ENCODE measurements at regions not wholly inside any gene's neighbourhood (a gene's known extent, or its start where the extent isn't known, plus 50 kb on each side); places are given as distances from the start of the nearest gene placed in this dataset.
"Not testable (repeated sequence)": the region's sequence is repeated elsewhere in the genome, so short reads cannot be mapped to it uniquely, and the experiment has no call there.

DNA sequence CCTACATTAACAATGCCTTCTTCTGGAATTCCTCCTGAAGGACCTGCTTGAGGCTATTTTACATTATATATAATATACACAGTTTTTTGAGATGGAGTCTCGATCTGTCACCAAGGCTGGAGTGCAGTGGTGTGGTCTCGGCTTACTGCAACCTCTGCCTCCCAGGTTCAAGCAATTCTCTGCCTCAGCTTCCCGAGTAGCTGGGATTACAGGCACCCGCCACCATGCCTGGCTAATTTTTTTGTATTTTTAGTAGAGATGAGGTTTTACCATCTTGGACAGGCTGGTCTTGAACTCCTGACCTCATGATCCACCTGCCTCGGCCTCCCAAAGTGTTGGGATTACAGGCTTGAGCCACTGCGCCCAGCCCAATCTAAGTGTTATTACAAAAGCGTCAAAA lies 71.9 kb upstream of the PRR23C start:
- not testable (repeated sequence) for DNase-seq

DNA sequence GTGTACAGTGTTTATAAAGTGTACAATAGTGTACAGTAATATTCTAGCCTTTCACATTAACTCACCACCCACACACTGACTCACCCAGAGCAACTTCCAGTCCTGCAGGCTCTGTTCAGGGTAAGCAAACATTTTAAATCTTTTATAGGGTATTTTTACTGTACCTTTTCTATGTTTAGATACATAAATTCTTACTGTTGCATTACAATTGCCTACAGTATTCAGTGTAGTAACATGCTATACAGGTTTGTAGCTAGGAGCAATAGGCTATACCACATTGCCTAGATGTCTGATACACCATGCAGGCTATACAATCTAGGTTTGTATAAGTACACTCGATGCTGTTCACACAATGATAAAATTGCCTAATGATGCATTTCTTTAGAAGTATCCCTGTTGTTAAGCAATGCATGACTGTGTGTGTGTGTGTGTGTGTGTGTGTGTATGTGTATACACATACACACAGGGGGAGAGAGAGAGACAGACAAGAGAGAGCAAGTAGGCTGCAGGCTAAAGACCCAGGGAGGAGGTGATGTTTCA lies 72.5 kb upstream of the PRR23C start:
- DNase-seq: peak; percentile 16

DNA sequence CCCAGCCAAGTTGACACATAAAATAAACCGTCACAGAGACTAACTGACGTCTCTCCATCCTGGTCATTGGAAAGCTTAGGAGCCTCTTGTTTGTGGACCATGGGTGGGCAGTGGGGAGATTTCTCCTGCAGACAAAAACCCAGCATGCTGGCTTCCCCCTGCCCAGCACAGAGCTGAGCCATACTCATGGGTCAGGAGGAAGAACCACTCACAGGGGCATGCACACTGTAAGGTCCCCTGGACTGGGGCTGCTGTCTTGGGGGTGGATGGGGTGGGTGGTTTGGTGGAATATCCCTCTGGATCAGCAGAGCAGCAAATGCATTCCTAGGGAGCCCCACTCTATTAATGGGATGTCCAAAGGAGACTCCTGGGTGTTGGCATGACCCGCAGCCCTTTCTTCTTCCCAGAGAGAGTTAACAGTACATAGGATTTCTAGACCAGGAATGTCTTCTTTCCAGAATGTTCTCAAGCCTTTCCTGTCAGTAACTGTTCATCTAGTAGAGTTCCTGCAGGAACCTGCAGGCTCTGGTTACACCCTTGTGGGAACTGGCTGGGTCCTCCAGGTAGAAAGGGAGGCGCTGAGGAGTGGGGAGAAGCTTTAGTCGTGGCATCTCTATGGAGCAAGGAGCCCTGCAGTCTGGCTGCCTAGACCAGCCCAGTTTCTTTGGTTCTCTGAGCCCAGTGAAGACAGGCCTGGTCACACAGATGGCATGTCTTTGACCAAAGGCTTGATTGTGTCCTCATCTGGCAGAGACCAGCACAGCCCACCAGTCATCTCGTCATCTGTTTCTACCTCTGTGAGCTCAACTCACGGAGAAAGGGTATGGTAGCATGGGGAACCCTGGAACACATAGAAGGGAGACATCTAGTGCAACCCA lies 73.4 kb upstream of the PRR23C start:
- no peak for DNase-seq

DNA sequence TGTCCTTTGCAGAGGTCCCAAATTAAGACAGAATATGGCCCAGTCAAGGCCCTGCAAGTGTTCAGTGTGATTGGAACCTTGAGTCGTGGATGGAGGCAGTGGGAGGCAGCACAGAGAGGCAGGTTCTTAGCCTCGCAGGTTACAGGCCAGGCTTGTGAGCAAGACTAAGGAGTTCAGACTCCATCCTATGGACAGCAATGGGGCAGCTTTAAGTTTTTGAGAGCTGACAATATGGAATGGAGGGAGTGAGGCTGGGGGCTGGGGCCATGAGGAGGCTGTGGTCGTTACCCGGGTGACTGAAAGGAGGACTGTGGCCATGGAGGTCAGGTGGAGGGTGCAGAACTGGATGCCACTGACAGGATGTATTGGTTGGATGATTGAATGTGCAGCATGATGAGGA lies 74.1 kb upstream of the PRR23C start:
- no peak for DNase-seq

DNA sequence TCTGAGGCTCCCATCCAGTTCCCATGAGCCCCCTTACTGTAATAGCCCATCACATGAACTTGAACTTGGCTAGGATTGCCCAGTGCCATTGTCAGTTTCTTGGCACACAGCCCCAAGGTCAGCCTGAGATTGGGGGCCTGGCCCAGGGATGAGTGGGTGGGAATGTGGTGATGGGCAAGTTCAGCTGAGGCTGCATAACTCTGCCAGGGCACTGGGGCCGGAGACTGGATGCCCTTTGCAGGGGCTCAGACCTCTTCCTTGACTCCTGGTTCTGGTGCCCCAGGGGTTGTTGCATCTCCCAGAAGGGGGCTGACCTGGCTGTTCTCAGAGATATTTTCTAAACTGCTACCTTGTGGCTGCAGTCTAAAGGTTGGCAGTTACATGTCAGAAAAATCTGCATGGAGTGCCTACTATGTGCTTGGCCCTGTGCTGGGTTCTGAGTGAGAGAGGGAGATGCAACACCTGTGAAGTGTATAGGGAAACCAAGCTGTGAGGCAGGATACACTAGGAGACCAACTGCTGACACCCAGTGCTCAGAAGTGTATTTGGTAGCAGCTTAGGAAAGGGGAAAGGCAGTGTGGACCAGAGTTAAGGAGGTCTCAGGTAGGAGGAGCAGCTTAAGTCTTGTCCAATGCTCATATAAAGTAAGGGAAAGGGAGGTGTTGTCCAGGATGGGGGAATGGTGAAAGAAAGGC lies 74.8 kb upstream of the PRR23C start:
- DNase-seq: no peak

DNA sequence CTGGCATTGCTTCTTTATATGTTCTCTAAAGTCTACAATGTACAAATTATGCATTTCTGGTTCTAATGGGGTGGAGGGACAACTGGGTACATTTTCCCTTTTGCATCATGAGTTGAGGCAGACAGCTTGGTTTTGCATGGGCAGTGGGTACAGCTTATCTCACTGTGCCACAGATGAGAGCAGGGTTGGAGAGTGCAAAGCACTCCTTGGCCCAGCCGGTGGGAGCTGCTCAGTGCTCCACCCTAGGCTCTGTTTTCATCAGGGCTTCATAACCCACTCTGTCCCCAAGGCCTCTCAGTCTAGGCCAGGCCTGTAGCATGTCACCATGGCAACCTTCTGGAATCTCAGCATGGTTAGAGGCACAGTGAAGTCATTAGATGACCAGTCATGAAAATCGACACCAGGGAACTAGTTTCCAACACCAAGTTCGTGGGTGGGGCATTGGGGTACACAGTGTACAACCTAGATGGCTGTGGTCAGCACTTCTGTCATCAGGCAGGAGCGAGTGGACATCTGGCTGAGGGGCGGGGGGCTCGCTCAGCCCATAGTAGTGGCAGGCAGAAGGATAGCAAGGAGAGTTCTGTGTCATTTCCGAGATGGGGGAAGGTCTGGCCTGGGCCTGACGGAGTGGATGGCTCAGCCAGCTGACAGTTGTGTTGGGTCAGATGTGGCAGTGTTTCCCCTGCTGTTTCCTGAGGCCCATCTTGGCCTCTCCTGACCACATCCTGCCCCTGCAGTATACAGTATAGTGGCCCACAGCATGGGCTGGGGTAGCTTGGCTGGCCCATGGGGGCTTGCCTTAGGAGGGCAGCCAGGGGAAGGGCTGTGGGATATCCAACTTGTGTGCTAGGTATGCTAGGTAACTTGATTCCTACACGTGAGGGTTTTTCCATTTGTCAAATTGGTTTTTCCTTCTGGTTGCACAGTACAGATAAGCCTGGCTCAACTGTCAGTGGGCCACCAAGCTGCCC lies 75.7 kb upstream of the PRR23C start:
- DNase-seq: no peak

DNA sequence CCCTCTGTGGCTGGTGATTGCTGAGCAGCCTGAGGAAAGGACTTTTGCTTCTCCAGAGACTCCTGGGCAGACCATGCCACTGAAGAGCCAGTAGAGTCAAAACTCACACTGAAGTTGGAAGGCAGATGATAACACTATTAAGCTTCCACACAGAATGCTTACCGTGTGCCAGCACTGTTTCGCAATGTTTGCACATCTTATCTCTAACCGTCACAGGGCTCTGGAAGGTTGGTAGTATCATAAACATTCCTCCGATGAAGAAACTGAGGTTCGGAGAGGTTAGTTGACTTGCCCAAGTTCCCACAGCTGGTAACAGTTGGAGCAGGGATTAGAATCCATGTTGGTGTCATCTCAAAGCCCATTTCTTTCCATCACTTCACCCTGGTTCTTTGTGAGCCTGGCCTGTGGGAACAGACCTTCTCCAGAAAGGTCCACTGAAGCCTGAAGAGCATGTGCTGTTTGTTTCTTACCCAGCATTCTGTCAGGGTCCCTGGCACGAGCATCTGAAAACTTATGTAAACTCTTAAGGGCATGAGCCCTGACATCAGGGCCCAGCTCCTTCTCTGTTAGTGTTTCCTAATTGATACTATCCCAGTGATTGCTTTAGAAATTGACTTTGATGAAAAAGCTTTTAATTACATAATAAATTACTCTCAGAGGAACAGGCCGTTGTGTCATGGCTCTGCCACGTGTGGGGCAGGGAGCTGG lies 77.0 kb upstream of the PRR23C start:
- no peak for DNase-seq

DNA sequence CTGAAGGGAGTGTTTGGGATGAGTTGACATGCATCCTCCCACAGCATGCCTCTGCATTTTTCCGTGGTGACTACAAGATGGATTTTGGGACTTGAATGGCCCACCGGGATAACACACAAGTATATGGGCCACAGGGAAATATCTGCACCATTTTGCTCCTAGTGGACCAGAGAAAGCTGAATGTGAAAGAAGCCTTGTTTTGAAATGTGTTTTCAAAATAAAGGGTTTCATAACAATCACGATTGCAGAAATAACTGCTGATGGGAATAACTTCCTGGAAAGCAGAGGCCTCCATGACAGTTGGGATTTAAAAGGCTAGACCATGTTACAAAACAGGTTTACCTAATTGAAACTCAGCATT lies 77.5 kb upstream of the PRR23C start:
- DNase-seq: no peak

DNA sequence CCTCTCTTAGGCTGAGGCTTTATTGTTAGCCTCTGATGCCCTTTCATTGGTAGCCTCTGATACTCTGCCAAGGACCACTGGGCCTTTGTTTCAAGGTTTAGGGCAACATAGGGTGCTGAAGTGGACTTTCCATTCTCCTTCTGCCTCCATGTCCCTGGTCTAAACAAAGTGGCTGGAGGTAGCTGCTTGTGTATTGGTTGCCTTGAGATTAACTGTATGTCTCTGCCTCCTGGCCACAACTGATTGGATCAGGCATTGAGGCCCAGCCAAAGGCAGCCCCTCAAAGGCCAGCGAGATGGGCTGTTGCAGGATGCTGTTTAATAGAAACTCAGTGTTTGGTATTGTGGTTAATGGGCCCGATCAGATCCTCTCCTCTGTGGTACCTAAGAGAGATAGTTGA lies 77.9 kb upstream of the PRR23C start:
- no peak for DNase-seq

DNA sequence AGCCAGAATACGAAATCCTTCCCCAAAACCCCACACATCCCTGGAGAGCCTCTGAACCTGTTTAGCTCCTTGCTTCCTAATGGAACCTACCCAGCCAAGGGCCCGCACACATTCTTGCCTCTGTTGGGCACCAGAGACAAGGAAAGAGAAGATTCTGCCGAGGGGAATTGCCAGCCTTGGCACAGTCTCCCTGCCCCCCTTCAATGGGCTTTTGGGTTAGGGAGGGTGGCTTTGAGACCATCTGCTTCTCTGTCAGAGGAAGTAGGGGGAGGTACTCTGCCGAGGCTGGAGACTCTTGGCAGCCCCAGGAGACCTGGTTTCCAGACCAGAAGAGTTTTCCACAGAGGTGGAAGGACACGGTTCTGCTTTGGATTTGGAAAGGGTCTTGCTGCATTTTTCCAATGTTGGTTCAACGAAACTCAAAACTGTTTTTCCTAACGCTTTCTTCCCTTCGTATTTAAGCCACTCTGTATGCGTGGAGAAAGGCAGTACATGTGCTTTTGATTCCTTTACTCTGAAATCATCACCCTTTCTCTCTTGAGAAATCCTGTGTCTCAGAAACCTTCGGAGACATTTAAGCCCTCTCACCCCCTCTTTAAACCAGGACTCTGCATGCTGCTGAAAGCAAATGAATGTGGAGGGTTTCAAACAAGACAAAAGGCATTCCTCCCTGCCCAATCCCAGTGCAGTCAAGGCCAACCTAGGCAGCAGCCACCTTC lies 78.8 kb upstream of the PRR23C start:
- no peak for DNase-seq

DNA sequence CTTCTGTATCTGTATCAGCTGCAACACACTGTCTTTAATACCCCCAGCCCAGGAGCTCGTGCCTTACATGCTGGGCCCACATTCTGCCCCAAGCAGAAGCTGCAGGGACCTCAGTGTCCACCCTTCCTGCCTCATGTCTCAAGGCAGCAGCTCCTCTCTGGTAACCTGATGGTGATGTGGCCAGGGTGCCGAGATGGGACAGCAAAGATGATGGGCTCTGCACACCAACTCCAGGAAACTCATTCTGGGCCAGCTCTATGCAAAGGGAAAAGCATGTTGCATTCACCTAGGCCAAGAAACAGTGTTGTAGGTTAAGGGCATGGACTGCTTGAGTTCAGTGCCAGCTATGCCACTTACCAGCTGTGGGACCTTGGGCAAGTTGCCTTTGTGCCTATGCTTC lies 79.5 kb upstream of the PRR23C start:
- no peak for DNase-seq

DNA sequence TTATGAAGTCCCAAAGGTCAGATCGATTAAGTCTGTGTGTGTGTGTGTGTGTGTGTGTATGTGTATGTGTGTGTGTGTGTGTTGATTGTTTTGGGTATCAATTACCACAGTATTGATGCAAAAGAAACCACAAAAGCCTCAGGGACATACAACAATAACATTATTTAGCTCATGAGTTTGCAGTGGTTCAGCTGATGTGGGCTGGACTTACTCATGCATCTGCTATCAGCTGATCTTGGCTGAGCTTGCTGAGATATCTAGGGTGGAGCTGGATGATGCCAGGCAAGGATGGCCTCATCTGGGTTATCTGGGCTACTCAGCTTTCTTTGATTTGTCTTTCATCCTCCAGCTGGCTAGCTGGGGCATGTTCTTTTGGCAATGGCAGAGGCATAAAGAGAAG lies 82.4 kb upstream of the PRR23C start:
- no peak for DNase-seq

DNA sequence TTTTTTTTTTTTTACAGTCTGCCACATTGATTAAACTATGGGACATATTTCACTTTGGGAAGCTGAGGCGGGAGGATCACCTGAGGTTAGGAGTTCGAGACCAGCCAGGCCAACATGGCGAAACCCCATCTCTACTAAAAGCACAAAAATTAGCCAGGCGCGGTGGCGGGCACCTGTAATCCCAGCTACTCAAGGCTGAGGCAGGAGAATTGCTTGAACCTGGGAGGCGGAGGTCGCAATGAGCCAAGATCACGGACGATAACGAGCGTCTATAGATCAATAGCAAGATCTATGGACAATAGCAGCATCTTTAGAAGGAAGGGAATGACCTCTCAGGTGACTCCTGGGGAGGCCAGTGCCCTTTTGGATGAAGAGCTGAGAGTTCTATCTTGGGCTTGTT lies 82.9 kb upstream of the PRR23C start:
- DNase-seq: not testable (repeated sequence)

DNA sequence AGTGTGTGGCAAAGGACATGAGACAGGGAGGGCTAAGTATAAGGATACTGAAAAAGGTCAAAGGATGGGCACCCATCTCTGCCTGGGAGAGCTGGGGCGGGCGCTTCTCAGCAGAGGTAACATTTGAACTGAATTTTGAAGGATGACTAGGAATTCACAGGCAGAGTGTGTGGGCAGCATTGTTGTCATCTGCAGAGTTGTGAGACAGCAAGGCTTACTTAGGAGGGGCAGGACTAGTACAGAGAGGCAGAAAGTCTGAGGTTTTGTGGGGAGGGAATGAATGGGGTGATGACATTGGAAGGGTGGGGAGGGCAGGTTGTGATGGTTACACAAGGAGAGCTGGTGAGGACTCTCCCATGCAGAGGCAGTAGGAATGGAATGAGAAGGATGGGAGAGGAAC lies 84.1 kb upstream of the PRR23C start:
- no peak for DNase-seq

DNA sequence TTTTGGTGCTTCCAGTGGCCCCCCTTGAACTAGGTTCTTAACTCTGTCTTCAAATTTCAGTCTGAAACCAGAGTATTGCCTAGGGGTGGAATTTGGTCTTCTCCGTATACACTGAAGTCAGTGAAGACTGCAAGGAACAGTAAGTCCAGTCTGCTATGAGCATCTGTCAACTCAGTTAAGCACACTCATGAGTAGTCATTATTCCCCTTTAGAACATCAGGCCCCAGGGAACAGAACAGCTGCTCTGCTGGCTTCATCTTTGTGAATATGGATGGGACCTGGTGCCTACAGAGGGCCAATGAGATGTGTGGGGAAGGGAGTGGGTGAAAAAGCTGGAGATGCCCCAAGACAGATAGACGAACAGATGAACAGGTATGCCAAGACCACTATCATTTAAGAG lies 85.2 kb upstream of the PRR23C start:
- no peak for DNase-seq

DNA sequence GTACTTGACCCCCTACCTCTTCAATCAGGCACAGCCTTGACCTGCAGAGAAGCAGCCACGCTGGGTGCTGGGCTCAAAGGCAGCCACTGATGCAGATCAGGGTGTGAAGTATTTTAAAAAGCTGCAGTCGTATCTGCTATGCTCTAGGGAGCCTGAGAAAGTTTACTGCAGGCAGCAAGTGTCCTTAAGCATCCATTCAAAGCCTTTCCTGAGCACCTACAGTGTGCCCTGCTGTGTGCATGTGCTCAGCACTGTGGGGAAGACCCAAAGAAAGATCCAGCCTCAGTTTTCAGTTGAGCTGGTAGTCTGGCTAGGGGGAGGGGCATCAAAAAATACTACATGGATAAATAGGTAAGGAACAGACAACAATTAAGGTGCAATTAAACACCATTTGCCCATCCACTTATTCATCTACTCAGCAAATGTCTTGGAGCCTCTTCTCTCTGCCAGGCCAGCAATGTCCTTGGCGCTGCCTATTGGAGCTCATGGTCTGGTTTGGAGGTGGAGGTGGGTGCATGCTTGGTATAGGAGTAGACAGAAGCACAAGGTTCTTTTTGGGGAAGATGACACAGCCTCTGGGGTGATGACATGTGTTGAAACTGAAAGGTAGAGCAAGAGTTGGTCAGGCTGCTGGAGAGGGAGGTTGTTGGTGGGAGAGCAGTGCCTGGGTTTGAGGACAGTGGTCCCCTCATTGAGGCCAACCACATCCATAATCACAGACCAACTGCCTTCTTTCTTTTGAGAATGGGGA lies 85.9 kb upstream of the PRR23C start:
- no peak for DNase-seq

DNA sequence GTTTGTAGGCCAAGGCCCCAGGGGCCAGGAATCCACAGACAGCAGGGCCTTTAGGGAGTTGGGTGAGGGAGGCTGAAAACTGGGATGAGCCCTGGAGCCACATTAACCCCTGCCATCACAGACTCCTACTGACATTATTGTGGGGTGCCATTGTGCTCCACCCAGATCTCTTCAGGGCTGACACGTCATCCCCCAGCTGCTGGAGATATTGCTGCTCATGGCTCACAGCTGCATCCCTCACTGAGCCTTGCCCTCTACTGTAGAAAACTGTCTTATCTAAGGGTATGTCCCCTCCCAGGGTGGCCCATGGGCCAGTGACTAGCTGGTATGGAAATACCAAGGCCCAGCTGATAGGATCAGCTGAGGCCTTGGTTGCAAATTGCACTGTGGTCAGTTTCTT lies 87.3 kb upstream of the PRR23C start:
- no peak for DNase-seq

DNA sequence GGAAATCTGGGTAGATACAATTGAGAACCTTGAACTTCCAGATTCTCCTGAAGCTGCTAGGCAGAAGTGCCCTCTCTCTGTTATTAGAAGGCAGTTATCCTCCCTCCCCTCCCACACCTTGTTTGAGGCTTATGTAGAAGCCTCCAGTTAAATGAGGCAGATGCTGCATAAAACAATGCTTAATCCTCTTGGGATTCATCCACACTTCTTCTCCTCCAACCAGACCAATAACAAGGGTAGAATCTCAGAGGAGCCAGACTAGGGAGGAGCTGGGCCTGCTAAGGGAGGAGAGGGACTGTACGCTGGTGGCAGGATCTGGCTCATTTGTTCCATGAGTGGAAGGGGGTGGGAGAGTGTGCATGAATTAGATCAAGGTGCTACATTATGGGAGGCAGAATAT lies 88.3 kb upstream of the PRR23C start:
- DNase-seq: no peak

DNA sequence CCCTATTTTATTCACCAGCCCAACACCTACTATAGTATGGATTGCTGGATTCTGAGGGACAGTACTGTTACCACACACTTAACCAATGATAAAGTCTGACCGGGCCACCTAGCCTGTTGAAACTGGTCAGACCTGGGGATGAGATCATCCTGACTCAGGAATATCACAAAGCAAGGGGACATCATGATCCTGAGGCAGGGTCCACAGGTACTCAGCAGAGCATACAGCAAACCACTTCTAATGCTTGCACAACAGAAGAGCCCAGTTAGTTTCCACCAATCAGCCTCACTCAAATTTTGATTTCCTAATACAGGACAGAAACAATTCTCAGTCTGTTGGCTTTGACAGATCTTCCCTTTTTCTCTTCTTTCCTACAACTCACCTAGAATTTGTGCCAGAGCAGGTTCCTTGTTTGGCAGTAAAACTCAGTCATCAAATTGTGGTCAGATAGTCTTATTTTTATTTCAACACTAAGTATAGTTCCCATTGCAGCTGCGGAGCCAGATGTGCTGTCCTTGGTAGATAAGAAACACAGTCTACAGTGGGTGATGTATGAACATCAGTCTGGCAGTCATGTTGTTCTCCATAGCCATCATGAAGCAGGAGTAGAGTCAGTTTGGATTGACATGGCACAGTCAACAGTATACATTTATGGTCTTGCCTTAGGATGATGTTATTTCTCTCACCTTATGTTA lies 90.1 kb upstream of the PRR23C start:
- no peak for DNase-seq

DNA sequence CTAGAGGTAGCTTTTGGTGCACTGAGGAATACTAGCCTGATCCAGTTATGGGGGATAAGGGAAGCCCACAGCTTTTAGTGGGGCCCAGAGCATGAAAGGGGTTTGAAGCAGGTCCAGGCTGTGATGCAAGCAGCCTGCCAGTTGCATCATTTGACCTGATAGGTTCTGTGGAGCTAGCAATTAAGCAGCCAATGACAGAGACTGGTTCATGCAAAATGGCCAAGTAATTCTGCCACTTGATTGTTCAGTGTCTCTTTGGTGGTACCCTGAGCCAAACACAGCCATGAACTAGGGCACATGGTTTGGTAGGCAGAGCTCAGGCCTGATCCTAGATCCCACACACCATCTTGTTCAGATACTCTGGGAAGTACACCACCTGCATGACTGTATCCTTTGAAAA lies 91.0 kb upstream of the PRR23C start:
- no peak for DNase-seq

All from inflammatory macrophage treated with lipopolysaccharide for 4 hours (primary cell).